Gastrocnemius medialis (tissue), 4 donors: ENCODE measurements at regions not wholly inside any gene's neighbourhood (a gene's known extent, or its start where the extent isn't known, plus 50 kb on each side); places are given as distances from the start of the nearest gene placed in this dataset.

Experiments used
- POLR2A ChIP-seq, 2 donors: fragments of 450-650 bp; IDR thresholded peaks; one replicate each; pipeline ENCODE4 v1.6.1; 2017; ENCODE audit warnings: antibody characterized with exemption in 2 of 2, mild to moderate bottlenecking in 2 of 2, moderate library complexity in 2 of 2
- TF ChIP-seq, protein P1 (sequence below), 5 experiments: fragments of 450-650 bp in 3 of 5; fragments of 200-600 bp in 2 of 5; sonication (generic) in 2 of 5; IDR thresholded peaks in 4 of 5; conservative IDR thresholded peaks in 1 of 5; 1 replicate in 4 of 5; 2 replicates in 1 of 5; pipeline ENCODE4 v1.5.1; 2016 to 2019; ENCODE audit warnings: antibody characterized with exemption in 5 of 5, mild to moderate bottlenecking in 3 of 5, moderate library complexity in 3 of 5

DNA sequence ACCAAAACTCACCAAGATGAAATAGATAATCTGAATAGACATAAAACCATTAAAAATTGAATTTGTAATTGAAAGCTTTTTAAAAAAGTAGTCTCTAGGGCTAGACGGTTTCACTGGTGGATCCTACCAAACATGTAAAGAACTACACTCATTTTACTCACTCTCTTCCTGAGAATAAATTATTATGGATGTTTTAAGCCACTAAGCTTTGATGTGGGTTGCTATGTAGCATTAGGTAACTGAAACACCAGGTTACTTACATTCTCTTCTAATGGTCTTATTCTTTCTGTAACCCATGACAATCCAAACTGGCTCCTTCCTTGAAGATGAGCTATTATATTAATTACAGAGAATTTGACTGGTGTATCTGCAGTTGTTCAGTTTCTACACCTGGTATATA lies 385.1 kb downstream of the PPP1R2C start:
- TF ChIP-seq, protein P1, sequence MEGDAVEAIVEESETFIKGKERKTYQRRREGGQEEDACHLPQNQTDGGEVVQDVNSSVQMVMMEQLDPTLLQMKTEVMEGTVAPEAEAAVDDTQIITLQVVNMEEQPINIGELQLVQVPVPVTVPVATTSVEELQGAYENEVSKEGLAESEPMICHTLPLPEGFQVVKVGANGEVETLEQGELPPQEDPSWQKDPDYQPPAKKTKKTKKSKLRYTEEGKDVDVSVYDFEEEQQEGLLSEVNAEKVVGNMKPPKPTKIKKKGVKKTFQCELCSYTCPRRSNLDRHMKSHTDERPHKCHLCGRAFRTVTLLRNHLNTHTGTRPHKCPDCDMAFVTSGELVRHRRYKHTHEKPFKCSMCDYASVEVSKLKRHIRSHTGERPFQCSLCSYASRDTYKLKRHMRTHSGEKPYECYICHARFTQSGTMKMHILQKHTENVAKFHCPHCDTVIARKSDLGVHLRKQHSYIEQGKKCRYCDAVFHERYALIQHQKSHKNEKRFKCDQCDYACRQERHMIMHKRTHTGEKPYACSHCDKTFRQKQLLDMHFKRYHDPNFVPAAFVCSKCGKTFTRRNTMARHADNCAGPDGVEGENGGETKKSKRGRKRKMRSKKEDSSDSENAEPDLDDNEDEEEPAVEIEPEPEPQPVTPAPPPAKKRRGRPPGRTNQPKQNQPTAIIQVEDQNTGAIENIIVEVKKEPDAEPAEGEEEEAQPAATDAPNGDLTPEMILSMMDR (IDR thresholded peaks at IDR 0.05 in 4 of 5, conservative IDR thresholded peaks at IDR 0.05 in 1 of 5), result no peak
- no peak for TF ChIP-seq POLR2A (IDR thresholded peaks at IDR 0.05)
